Immature natural killer cell (primary cell): ENCODE measurements at regions not wholly inside any gene's neighbourhood (a gene's known extent, or its start where the extent isn't known, plus 50 kb on each side); places are given as distances from the start of the nearest gene placed in this dataset.

Experiments used
- DNase-seq, 3 donors: peaks; one replicate each; pipeline ENCODE4 v3.0.0; 2022; ENCODE audit warnings: mixed read lengths in 1 of 3
- H3K27ac Mint-ChIP-seq, 6 donors: one replicate each; pipeline ENCODE4 v1.8.0; 2020; ENCODE audit warnings: mixed read lengths in 6 of 6, mild to moderate bottlenecking in 5 of 6, inconsistent platforms in 4 of 6, moderate library complexity in 3 of 6
- H3K27me3 Mint-ChIP-seq, 3 donors: one replicate each; pipeline ENCODE4 v1.8.0; 2020 to 2021; ENCODE audit warnings: low read depth in 3 of 3, mild to moderate bottlenecking in 3 of 3, mixed read lengths in 3 of 3, moderate library complexity in 3 of 3, inconsistent platforms in 1 of 3
- H3K36me3 Mint-ChIP-seq, 3 donors: one replicate each; pipeline ENCODE4 v1.8.0; 2020; ENCODE audit warnings: mixed read lengths in 3 of 3, inconsistent platforms in 2 of 3, mild to moderate bottlenecking in 2 of 3
- H3K4me1 Mint-ChIP-seq, 2 donors: one replicate each; pipeline ENCODE4 v1.8.0; 2020; ENCODE audit warnings: inconsistent platforms in 2 of 2, mild to moderate bottlenecking in 2 of 2, mixed read lengths in 2 of 2, moderate library complexity in 1 of 2
- H3K4me3 Mint-ChIP-seq, 5 donors: one replicate each; pipeline ENCODE4 v1.8.0; 2020; ENCODE audit warnings: mild to moderate bottlenecking in 5 of 5, mixed read lengths in 5 of 5, inconsistent platforms in 3 of 5, moderate library complexity in 3 of 5
- H3K9me3 Mint-ChIP-seq, 6 donors: one replicate each; pipeline ENCODE4 v1.8.0; 2020; ENCODE audit warnings: mild to moderate bottlenecking in 6 of 6, mixed read lengths in 6 of 6, inconsistent platforms in 4 of 6, moderate library complexity in 3 of 6

DNA sequence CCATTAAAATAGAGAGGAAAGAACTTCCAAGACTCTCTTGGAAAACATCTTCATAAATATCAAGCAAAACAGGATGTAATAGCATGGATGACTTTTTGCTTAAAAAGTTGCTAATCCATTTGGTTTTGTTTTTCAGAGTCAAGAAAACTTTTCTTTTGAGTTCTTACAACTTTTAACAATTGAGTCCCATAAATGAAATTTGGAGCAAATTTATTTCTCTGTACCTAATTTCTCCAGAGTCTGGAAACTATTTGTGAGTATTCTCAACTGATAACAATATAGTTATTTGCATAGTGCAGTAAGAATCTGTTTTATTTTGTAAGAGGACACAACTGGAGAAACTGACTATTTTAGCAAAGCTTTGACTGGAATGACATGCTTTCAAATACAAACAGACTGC lies 606.3 kb upstream of the IGFBP3 start:
- Mint-ChIP-seq H3K27ac (no peak overlapping the region), H3K4me3 (no peak overlapping the region), H3K9me3 (peaks cover 5 to 43% (median 22%) of the 10 kb centered on the region in 6 donors), H3K36me3 (no peaks in the 10 kb centered on the region), H3K27me3 (peaks cover 0 to 2% (median 0%) of the 10 kb centered on the region in 3 donors), H3K4me1 (no peaks in the 10 kb centered on the region)
- DNase-seq: no peak

DNA sequence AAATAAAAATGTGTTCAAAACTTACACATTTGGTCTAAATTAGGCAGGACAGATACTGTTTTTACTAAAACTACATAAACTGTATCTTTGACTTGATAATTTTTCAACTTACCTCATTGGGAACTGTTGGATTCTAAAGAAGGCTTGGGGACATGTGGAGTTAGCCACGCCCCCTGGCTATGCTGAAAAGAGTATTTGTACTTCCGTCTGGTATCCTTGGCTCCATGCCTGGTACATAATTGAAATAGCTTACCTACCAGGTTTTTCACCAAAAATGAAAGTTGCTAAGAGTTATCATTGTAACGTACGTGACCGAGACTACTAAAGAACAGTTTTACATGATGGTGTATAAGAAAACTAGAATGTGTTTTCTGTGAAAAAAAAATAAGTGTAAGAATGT lies 604.8 kb upstream of the IGFBP3 start:
- Mint-ChIP-seq H3K27ac (no peak overlapping the region), H3K4me1 (no peaks in the 10 kb centered on the region), H3K9me3 (peaks cover 5 to 39% (median 25%) of the 10 kb centered on the region in 6 donors), H3K27me3 (peaks cover 0 to 2% (median 0%) of the 10 kb centered on the region in 3 donors), H3K4me3 (no peak overlapping the region), H3K36me3 (peaks cover 0 to 5% (median 0%) of the 10 kb centered on the region in 3 donors)
- no peak for DNase-seq

DNA sequence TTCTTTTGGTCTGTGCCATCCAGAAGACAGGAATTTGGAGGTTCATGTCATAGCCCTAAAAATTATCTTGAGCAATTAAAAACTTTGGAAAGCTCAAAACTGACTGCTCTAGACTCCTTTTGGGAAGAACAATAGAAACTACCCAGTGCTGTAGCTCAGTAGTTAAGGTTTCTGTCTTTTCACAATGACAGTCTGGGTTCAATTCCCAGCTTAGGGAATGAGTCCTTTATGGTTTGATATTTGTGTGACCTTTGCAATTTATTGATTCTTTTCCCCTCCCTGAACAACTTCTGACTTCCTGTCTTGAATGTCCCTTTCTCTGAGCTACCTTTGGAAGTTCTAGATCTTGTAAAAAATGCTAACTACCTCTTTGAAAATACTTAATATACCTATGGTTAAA lies 603.3 kb upstream of the IGFBP3 start:
- Mint-ChIP-seq H3K4me1 (no peaks in the 10 kb centered on the region), H3K27me3 (peaks cover 0 to 2% (median 0%) of the 10 kb centered on the region in 3 donors), H3K9me3 (peaks cover 5 to 37% (median 23%) of the 10 kb centered on the region in 6 donors), H3K4me3 (no peak overlapping the region), H3K36me3 (peaks cover 0 to 5% (median 0%) of the 10 kb centered on the region in 3 donors), H3K27ac (no peak overlapping the region)
- DNase-seq: no peak

DNA sequence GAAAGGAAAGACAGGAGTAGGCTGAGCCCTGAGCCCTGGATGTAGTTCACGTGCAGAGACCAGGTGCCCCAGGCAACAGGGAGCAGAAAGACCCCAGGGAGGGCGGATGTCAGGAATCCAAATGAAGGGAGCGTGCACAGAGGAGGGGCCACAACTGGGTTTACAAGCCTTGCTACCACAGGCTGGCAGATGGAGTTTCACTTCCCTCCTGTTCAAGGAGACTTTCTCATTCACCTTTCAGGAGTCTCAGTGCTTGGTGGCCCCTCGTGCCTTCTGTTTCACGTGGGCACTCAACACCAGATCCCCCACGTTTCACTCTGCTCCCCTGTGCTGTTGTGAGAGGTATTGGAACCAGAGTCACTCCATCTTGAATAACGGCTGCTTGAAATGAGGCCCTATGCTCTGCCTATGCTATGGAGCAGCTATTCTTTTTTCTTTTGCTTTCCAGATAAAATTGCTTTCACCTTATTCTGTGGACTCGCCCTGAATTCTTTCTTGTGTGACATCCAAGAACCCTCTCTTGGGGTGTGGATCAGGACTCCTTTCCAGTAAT lies 601.4 kb upstream of the IGFBP3 start:
- H3K4me3 Mint-ChIP-seq: no peak overlapping the region
- H3K4me1 Mint-ChIP-seq: no peaks in the 10 kb centered on the region
- H3K9me3 Mint-ChIP-seq: peaks cover 7 to 31% (median 16%) of the 10 kb centered on the region in 6 donors
- DNase-seq: no peak
- H3K27me3 Mint-ChIP-seq: peaks cover 0 to 2% (median 0%) of the 10 kb centered on the region in 3 donors
- H3K36me3 Mint-ChIP-seq: peaks cover 0 to 5% (median 0%) of the 10 kb centered on the region in 3 donors
- no peak overlapping the region for H3K27ac Mint-ChIP-seq

DNA sequence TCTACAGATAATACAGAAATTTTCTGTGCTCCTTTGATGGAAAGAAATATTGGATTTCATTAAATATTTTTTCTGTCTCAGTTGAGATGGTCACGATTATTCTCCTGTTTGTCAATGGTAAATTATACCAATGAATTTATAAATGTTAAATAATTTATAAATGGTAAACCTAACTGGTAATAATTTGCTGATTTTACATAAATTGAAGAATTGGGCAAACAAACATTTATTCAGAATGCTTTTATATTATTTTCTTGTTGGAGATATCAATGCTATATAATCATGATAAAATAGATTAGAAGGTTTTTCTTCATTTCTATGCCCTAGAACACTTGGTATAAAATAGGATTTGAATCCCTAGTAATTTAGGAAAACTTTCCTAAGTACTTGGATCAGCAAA lies 597.6 kb upstream of the IGFBP3 start:
- Mint-ChIP-seq H3K4me1 (no peaks in the 10 kb centered on the region), H3K36me3 (peaks cover 0 to 5% (median 0%) of the 10 kb centered on the region in 3 donors), H3K9me3 (peaks cover 5 to 41% (median 11%) of the 10 kb centered on the region in 6 donors), H3K27ac (no peak overlapping the region), H3K27me3 (peaks cover 0 to 2% (median 1%) of the 10 kb centered on the region in 3 donors), H3K4me3 (no peak overlapping the region)
- DNase-seq: no peak

DNA sequence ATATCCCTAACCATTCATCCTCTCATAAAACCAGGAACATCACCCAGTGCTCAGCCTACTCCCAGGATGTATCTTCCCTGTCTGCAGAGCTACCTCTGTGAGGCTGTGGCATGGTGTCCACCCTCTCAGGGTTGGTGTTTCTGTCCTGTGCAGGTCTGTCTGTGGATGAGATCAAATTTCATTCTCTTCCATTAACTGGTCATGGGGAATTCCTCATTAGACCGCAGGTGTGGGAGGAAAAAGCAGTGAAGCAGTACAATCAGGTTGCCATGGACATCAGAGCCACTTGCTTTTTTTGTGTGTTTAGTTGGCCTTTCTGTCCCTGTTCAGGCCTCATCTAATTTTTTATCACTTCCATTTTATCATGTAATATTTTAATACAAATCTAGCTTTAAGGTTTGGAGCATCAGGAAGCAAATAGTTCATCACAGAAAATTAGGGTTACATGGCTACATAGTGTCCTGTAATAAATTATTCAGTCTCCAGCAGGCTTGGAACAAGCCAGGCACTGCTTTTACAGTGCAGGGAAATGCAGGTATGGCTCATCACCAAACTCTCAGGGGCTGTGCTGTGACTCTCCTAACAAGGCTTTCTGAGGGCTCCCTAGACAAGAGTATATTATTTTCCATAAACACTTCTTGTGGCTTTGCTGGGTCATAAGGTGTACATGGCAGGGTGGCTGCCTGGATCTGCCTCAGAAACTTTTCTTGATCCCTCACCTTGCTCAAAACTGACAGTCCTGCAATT lies 594.9 kb upstream of the IGFBP3 start:
- no peak overlapping the region for H3K27ac Mint-ChIP-seq
- H3K4me1 Mint-ChIP-seq: no peaks in the 10 kb centered on the region
- peaks cover 0 to 3% (median 2%) of the 10 kb centered on the region in 3 donors for H3K27me3 Mint-ChIP-seq
- peaks cover 4 to 35% (median 10%) of the 10 kb centered on the region in 6 donors for H3K9me3 Mint-ChIP-seq
- no peak overlapping the region for H3K4me3 Mint-ChIP-seq
- H3K36me3 Mint-ChIP-seq: no peaks in the 10 kb centered on the region
- DNase-seq: no peak

DNA sequence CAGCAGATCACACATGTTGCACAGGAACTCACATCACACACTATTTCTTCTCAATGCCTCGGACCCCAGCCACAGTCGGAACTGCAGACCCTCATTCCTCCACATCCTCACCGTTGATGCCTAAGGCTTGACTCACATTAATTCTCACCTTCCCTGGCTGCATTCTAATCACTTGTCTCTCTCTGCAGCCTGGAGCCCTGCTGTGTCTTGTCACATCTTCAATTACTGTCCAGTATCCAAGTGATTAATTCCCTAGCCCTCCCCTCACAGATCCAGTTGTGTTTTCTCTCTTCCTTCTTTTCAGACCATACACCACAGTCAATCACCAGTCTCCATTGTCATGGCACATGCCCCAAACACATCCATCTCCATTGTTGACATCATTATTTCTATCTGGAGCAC lies 592.4 kb upstream of the IGFBP3 start:
- peaks cover 0 to 3% (median 0%) of the 10 kb centered on the region in 3 donors for H3K27me3 Mint-ChIP-seq
- H3K4me3 Mint-ChIP-seq: no peak overlapping the region
- H3K9me3 Mint-ChIP-seq: peaks cover 3 to 38% (median 10%) of the 10 kb centered on the region in 6 donors
- DNase-seq: no peak
- no peaks in the 10 kb centered on the region for H3K36me3 Mint-ChIP-seq
- H3K4me1 Mint-ChIP-seq: no peaks in the 10 kb centered on the region
- H3K27ac Mint-ChIP-seq: no peak overlapping the region

DNA sequence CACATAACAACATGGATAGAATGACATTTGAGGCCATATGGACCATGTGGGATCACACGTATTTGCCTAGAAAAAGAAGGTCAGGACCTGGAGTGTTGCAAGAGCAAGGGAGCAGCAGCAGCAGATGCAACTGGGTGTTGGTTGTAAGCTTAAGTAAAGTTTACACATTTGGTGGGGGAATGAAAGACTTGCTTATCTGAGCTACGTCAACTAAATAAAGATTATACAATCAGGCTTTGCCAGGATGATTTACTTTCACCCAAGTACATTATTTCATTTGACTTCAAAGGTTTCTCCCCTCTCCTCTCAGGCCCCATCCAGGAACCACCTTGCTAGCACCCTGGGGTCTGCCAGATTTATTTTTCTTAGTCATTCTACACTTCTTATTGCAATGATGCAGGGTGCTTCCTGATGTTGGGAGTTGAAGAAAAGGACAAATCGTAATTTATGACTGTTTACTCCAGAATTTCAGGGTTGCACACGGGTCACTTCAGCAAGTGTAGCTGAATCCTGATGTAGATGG lies 591.9 kb upstream of the IGFBP3 start:
- Mint-ChIP-seq H3K4me1 (no peaks in the 10 kb centered on the region), H3K9me3 (peaks cover 3 to 38% (median 10%) of the 10 kb centered on the region in 6 donors), H3K36me3 (no peaks in the 10 kb centered on the region), H3K27ac (no peak overlapping the region), H3K27me3 (peaks cover 0 to 3% (median 0%) of the 10 kb centered on the region in 3 donors), H3K4me3 (no peak overlapping the region)
- DNase-seq: no peak

DNA sequence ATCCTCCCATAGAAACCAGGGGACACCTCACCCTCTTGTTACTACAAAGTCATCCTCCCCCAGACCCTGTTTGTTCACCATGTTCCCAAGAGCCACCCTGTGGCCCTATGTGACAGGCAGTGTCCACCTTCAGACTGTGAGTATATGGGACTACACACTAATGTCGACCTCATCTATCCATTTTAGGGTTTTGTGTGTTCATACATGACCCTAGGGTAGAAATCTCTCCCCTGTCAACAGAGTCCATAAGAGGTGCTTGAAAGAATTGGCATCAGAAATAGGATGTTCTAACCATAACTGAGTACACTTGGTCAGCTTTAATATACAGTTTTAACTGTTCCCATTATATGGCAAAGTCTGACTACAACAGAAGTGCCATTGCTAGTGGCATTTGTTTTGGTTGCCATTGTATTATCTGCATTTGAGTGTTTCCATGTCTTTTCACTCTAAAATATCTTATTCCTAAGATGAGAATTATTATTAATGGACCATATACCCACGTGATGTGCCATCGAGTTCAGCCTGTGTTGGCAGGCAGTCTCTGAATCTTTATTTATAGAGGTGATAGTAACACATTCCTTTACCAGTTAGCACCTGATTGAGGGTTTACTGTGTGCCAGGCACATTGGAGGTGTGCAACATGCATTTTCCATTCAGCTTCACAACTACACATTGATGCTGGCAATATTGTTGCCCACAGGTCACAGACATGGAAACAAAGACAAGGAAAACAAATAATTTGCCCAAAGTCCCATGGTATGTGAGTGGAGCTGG lies 590.6 kb upstream of the IGFBP3 start:
- Mint-ChIP-seq H3K9me3 (peaks cover 3 to 38% (median 10%) of the 10 kb centered on the region in 6 donors), H3K4me3 (no peak overlapping the region), H3K36me3 (no peaks in the 10 kb centered on the region), H3K27ac (no peak overlapping the region), H3K27me3 (peaks cover 0 to 3% (median 0%) of the 10 kb centered on the region in 3 donors), H3K4me1 (no peaks in the 10 kb centered on the region)
- no peak for DNase-seq

DNA sequence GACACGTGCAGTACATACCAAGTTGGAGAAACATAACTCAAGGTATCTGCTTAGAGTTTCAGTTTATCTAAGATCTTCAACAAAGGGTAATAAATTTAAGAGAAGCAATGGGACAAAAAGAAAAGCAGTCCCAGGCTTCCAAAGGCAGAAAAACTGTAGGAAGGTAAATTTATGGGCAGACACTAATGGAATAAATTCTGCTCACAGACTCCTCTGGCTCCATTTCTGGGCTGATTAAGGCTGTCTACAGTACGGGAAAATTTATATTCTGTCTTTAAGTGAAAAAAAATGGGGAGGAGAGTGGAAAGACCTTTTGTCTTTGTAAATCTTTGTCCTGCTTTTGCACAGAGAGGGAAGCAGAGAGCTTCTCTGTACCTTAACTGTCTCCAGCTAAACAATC lies 587.5 kb upstream of the IGFBP3 start:
- H3K4me1 Mint-ChIP-seq: no peaks in the 10 kb centered on the region
- H3K4me3 Mint-ChIP-seq: no peak overlapping the region
- no peak for DNase-seq
- no peak overlapping the region for H3K27ac Mint-ChIP-seq
- H3K27me3 Mint-ChIP-seq: peaks cover 0 to 4% (median 0%) of the 10 kb centered on the region in 3 donors
- H3K36me3 Mint-ChIP-seq: no peaks in the 10 kb centered on the region
- peaks cover 3 to 36% (median 13%) of the 10 kb centered on the region in 6 donors for H3K9me3 Mint-ChIP-seq

DNA sequence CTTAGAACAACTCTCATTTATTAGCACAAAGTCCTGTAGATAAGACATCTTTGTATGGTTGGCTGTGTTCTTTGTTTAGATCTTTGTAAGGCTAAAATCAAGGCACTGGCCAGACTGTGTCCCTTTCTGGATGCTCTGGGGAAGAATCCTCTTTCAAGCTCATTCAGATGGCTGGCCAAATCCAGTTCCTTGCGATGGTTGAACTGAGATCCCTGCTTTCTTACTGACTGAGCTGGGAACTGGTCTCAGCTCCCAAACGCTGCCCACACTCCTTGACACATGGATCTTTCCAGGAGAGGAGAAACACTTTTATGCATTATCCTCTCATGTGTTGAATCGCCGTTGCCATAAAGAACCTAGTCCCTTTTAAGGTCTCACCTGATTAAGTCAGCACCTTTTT lies 586.5 kb upstream of the IGFBP3 start:
- peaks cover 0 to 34% (median 8%) of the 10 kb centered on the region in 6 donors for H3K9me3 Mint-ChIP-seq
- H3K27ac Mint-ChIP-seq: no peak overlapping the region
- no peaks in the 10 kb centered on the region for H3K36me3 Mint-ChIP-seq
- no peak overlapping the region for H3K4me3 Mint-ChIP-seq
- DNase-seq: no peak
- H3K27me3 Mint-ChIP-seq: peaks cover 0 to 4% (median 0%) of the 10 kb centered on the region in 3 donors
- no peaks in the 10 kb centered on the region for H3K4me1 Mint-ChIP-seq

DNA sequence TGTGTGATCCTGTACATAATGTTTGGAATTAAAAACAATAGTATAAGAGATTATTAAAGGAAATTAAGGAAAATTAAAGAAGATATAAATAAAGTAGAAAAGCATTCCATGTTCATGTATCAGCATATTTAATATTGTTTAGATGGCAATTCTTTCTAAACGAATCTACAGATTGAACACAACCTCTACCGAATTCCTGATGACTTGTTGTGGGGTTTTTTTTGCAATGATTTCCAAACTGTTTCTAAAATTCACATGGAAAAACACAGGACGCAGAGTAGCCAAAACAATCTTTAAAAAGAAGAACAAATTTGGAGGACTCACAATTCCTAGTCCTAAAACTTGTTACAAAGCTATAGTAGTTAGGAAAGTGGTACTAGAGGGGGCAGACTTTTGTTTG lies 573.4 kb upstream of the IGFBP3 start:
- H3K27ac Mint-ChIP-seq: no peak overlapping the region
- H3K9me3 Mint-ChIP-seq: peaks cover 11 to 47% (median 31%) of the 10 kb centered on the region in 6 donors
- no peaks in the 10 kb centered on the region for H3K4me1 Mint-ChIP-seq
- no peak for DNase-seq
- peaks cover 0 to 3% (median 0%) of the 10 kb centered on the region in 3 donors for H3K36me3 Mint-ChIP-seq
- no peak overlapping the region for H3K4me3 Mint-ChIP-seq
- peaks cover 0 to 2% (median 0%) of the 10 kb centered on the region in 3 donors for H3K27me3 Mint-ChIP-seq

DNA sequence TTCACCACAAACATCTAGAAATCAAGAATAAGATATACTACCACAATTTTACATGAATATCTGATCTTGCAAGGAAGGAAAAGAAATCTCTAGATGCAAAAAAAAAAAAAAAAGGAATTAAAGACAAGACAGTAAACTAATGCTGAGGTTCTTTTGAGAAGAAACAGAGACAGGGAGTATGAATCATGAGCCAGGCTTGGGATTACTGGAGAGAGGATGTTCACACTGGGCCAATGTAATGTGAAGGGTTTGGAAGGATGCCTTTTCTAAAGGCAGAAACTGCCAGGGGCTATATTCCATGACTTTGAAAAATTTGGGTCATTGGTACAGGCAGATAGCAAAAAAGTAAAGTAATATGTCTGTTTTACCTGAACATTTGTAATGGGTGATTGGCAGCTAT lies 573.0 kb upstream of the IGFBP3 start:
- peaks cover 11 to 47% (median 30%) of the 10 kb centered on the region in 6 donors for H3K9me3 Mint-ChIP-seq
- peaks cover 0 to 3% (median 0%) of the 10 kb centered on the region in 3 donors for H3K36me3 Mint-ChIP-seq
- no peak overlapping the region for H3K4me3 Mint-ChIP-seq
- no peak overlapping the region for H3K27ac Mint-ChIP-seq
- DNase-seq: no peak
- H3K27me3 Mint-ChIP-seq: peaks cover 0 to 2% (median 0%) of the 10 kb centered on the region in 3 donors
- no peaks in the 10 kb centered on the region for H3K4me1 Mint-ChIP-seq
